ENCODE measurements at regions not wholly inside any gene's neighbourhood (a gene's known extent, or its start where the extent isn't known, plus 50 kb on each side); places are given as distances from the start of the nearest gene placed in this dataset.

DNA sequence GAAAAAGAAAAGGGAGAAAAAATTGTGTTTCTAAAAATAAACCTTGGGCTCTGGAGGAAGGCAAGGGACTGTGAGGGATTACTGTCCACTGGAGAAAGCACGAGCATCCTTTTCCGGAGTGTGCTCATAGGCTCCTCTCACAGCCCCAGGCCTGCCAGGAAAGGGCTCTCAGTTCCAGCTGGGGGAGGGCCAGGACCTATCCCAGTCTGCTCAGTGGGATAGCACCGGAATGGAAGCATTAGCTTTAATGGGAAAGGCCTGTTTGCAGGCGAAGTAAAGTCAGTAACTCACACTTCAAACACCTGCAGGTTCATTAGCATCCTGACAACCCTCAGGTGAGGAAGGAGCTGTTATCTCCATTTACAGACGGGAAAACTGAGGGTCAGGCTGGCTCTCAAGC, 113.9 kb upstream of the USP24 start:
- DNase-seq (ENCODE audit: low read depth), result no peak

DNA sequence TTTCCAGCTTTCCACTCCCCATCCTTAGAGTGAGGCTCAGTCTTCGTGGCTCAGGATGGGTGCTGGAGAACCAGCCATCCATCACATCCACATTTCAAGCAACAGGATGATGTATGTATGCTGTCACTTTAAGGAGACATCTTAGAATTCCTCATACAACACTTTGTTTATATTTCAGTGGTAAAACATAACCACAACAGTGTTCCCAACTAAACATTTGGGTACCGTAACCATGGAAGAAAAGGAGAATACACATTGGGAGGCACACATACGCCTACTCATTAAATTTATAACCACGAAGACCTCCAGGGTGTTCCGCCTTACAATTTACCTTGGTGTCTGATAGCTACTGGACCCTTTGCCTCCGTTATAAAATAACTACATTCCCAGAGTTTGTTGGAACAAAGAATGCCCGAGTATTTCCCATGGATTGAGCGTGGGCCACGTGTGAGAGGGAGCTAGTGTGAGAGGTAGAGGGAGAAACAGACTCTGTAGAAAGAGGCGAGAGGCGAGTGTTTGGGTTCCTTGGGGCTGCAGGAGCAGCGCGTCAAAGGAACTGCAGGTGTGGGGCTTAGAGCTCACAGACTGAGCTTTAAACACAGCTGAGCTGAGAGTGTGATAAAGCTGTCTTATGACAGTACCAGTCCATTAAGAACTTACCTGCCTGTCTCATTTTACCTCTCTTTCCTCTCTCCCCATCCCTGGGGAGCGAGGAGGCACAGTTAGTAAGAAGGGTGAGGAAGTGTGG, 111.5 kb upstream of the USP24 start:
- DNase-seq (ENCODE audit: low read depth), result no peak

DNA sequence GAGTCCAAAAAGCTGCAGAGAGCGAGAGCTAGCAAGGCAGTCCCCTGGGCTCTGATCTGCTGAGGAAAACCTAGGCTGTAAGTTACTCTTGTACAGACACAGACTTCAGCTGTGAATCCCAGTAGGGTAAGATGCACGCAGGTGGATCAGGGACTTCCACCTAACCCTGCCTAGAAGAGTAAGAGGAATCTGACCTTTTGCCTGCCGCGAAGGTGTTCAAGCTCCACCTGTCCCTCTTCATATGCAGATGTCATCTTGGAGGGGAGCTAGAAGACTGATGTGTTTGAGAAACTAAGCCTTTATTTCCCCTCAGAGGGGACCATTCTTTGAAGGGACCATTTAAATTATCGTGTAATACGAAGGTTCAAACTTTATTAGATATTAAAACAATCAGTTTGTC, 108.6 kb upstream of the USP24 start:
- no peak for DNase-seq (ENCODE audit: low read depth)

DNA sequence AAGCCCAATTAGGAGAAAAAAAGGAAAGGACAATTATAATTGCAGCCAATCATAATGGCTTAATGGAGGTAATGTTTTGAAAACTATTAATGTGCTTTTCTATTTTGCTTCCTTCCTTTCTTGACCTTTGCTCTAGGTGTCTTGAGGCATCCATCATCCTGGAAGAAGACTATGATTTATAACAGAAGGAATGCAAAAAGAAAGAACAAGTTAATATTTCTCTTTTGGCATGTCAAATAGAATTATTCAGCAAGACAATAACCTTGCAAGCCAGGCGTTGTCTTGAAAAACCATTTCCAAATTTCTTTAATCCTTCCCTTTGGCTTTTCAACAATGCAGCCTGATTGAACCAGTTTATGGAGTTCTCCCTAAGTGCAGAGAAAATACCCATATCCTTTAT, 107.7 kb upstream of the USP24 start:
- DNase-seq (ENCODE audit: low read depth), result no peak

DNA sequence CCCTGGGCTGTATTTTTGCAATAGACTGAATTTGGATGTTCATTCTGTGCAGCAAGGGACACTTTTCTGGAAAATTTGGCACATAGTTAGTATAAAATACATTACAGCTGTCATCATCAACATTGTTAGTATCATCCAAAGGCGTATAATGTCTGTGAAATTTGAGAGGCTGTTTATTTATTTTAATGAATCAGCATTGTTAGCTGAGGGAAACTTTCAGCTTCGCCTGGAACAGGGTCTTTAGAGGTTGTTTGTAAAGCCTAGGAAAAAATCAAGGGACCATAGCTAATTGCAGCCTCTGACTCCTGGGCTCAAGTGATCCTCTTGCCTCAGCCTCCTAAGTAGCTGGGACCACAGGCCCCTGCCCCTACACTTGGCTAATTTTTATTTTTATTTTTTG, 106.8 kb upstream of the USP24 start:
- DNase-seq (ENCODE audit: low read depth), result no peak

DNA sequence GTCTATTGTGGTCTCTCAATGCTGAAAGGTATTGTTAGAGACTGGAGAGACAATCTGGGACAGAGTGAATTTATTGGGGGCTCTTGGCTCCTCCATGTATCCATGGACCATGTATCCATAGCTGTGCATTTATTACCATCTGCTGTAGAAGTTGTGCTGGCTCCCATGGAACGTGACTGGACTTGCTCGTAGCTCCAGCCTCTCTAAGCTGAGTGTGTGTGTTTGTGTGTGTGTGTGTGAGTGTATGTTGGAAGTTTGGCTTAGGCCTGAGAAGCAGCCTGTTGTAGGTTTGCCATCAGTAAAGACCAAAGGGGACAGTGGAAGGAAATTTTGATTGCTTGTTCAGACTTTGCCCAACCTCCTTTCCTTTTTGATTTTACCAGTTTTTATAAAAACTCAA, 105.7 kb upstream of the USP24 start:
- DNase-seq (ENCODE audit: low read depth), result no peak

DNA sequence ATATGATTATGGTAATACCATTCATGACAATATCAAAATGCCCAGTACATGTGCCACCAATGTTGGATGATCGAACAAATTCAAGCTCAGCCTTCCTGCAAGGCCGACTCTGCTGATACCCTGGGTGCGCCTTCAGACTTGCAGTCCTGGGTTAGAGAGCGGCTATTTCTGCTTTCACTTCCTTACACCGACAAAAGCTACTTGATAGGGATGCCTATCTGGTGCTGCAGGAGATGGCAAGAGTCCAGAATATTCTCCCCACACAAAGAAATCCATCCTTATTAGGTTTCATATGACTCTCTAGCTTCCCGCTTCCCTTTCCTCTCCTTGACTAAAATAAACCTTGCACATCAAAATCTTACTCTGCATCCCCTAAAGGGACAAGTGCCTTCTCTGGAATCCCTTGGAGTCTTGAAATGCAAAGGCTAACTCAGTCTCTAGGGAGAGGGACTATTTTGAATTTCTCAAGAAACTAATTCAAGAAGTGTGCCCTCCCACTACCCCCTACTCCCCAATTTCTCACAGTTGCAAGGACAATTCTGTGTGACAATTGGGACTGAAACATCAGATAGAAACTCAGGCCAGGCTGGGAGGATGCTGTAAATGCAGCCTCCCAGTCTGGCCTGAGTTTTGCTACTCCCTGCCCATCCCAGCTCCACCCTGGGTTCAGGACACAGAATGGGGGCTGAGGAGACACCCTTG, 103.1 kb upstream of the USP24 start:
- DNase-seq (ENCODE audit: low read depth), result no peak

DNA sequence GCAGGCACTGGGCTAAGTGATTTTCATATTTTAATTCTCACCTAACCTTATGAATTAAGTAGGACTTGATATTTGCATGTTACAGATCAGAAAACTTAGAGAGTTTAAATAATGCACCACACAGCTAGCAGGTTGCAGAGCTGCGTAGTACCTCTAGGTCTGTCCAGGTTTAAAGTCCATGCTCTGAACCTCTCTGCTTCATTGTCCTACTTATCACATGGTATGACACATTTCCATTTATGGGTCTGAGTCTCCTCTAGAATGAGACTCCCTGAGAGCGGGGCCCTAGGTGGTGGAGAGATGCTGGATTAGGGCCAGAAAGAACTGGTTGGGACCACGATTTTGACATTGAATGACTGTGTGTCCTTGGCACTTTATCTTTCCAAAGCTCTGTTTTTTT, 102.5 kb upstream of the USP24 start:
- DNase-seq (ENCODE audit: low read depth), result no peak

DNA sequence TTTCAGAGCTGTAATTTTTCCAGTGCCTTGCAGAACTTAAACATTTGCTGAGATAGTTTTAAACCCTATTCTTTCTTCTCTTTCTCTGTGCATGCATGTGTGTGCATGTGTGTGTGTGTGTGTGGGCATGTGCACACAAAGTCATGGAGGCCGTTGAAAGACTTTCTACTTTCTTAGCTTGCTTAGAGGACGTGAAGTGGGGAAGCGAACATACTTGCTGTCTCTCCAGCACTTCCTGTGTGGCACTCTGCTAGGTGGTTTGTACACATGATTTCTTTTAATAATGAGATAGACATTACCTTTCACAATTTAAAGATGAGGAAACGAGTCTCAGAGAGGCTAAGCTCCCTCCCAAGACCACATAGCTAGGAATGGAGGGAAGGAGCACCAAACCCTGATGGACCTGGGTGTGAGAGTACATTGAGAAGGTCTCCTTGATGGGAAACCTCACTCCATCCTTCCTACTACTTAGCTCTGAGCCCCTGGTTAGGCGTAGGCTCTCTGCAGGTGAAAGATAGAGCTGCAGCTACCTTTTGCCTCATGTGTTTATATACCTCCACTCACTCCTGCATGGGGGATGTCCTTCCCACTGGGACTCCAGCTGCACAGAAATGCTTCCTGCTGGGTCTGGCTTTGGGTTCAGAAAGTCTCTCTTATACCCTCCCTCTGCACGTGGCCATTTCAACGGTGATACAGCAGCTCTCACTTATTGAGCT, 101.9 kb upstream of the USP24 start:
- no peak for DNase-seq (ENCODE audit: low read depth)

DNA sequence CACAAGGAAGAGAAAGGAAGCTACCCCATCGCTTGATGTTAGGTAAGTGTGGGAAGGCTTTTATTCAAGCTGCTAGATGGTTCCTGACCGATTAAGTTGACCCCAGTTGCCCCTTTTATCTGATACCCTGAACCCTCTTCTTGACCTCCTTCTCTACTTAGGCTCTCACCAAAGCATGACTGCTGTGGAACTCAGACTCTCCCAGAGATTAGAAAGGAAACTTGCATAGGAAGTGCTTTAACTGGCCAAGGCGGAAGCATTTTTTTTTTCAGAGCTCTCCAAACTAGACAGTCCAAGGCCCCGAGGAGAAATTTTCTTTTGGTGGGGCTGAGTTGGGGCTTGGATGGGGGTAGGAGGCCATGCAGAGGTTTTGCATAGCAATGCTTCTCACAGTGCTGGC, 101.3 kb upstream of the USP24 start:
- no peak for DNase-seq (ENCODE audit: low read depth)

DNA sequence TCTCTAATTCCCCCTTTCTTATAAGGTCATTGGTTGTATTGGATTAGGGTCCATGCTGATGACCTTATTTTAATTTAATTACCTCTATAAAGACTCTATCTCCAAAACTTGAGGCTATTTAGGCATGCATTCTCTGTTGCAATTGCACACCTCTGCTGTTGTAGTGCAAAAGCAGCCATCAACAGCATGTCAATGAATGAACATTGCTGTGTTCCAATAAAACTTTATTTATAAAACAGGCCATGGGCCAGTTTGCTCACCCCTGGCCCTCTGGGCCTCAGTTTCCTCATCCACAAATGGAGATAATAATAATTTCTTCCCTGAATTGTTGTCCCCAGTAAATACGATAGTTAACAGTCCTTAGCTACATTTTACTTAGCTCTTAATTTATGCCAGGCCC, 100.4 kb upstream of the USP24 start:
- DNase-seq (ENCODE audit: low read depth), result no peak

DNA sequence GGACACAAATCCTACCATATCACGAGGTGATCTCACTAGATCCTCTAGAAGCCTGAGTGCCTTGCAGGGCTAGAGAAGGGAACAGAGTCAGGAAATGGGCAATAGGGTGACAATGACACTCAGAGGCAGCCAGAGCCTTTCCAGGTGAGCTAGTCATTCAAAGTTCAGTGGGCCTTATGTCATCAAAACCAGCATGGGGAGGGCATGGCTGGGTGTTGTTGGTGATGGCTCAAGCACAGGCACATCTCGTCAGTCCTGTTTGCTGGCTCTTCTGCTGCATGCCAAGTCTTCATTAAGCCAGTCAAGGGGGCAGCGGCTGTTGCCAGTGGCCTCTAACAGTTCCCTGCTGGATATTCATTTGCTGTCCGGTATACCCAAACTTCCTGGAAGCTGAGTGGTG, 99.6 kb upstream of the USP24 start:
- DNase-seq (ENCODE audit: low read depth), result no peak

DNA sequence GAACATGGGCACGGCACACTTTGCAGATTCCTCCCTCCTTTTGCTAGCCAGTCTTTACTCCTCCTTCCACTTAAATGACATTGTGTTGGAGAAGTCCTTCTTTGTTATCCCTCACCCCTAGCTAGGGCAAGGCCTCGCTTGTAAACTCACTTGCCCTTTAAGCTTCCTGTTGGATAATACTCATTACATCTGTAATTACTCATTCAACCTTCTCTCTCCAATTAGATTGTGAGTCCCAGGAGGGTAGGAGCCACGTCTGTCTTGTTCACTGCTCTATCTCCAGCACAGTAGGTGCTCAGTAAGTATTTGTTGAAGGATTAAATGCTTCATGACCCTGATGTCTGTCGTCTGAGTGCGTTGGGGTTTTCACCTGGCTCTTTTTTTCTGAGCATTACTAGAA, 98.7 kb upstream of the USP24 start:
- no peak for DNase-seq (ENCODE audit: low read depth)

DNA sequence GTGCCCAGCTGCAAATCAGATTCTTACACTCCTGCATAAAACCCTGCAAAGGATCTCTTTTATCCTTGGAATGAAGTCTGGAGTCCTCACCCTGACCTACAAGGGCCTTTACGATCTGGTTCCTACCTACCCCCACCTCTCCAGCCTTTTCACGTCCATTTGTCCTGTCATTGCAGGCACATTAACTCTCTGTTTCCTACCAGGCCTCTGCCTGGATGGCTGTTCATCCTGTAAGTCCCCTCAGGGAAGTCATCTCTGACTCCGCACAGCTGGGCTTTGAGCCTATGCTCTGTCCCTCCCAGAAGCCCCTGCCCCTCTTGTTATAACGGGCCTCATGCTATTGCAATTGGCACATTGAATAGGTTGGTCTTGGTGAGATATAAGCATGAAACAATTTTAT, 96.8 kb upstream of the USP24 start:
- no peak for DNase-seq (ENCODE audit: low read depth)

DNA sequence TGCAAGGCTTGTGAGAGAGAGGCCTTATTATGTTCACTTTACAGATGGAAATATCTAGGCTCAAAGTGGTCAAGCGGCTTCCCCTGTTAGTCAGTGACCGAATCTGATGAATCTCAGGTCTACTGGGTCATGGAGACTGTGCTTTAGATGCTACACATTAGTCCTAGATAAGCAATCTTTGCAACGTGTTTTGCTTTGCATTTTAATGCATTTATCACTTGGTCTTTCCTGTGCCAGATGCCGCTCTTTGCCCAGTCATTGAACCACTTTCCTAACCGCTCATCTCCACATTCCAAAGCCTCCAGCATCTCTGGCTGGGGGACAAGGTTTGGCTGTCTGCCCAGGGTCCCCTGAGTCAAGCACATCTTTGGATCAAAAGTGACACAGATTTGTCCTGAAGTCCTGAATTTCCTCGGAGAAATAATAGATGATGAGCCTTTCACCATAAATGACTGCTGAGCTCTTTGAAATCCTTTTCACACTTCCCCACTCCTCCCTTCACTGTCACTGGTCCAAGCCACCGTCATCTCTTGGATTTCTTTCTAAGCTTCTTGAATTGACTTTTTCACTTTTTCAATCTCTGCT, 96.0 kb upstream of the USP24 start:
- DNase-seq (ENCODE audit: low read depth), result peak; percentile 28

DNA sequence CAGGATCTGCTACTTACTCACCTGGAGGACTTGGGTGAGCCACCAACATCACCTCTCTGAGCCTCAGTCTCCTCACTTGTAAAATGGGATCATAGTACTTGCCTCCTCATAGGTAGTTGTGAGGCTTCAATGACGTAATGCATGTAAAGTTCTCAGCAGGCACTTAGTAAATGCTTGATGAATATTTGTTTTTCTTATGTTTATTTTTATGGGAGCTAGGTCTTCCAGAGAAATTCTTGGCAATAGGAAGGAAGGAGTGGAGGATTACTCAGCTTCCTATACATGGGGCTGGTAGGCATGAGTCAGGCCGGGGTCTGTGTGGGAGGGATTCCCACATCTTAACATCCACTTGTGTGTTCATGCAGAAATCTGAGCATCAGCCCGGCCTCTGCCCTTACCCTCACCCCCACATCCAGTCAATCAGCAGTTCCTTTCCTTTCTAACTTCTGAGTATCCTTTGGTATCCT, 95.4 kb upstream of the USP24 start:
- peak; percentile 89 for DNase-seq (ENCODE audit: low read depth)

DNA sequence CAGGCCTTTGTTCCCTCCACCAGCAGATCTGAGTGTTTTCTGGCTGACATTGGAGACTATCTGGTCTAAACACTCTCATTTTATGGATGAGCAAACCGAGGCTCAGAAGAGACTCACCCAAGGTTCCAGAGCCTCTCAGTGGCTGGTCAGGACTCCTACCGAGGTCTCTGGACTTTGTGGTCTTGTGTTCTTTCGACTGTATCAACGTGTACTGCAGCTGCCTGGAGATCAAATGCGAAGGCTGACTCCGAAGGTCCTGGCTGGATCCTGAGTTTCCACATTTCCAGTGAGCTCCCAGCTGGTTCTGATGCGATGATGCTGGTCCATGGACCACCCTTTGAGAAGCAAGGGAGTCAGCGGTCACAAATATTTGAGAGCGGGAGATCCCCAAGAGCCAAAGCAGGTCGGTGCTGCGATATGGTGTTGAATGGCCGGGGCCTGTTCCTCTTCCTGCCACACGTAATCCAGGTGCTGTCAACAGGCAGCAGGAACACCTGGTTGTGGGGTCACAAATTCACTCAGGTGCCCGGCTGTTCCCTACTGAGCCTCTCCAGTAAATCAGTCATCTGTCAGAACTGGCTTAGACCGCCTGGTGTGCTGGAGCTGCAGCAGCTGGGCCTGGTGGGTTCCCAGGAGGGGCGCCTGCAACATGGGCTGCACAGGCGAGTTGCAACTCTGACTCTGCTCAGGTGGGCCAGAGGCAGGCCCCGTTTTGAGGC, 94.8 kb upstream of the USP24 start:
- no peak for DNase-seq (ENCODE audit: low read depth)

DNA sequence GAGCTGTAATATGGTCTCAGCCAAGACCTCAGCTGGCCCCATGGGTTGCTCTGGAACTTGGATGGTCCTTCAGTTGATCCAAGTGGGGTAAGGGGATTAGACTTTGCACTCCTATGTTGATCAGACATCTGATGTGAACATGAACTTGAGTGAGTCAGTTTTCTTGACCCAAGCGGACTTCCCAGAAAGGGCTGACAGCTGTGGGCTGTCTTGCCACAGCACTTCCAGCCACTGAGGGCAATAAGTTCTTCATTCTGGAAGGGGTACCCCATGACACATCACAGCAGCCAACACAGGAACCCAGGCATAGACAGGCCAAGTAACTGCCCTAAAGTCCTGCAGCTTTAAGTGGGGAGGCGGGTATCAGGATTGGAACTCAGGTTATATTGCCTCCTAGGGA, 93.9 kb upstream of the USP24 start:
- DNase-seq (ENCODE audit: low read depth), result no peak

DNA sequence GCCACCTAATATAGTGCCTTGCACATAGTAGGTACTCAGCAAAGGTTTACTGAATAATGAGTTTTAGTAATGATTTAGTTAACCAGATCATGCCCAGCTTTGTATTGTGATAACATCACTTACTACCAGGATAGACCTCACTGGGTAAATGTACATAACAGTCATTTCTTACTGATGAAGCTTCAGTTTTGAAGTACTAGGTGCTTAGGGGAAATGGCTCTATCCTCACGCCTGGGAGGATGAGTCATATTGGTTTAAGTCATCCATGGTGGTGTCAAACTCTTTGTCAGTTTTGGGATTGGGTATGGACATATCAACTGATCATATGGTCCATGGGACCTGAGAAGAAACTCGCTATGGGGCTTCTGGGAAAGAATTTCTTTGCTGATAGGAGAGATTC, 90.6 kb upstream of the USP24 start:
- DNase-seq (ENCODE audit: low read depth), result no peak

DNA sequence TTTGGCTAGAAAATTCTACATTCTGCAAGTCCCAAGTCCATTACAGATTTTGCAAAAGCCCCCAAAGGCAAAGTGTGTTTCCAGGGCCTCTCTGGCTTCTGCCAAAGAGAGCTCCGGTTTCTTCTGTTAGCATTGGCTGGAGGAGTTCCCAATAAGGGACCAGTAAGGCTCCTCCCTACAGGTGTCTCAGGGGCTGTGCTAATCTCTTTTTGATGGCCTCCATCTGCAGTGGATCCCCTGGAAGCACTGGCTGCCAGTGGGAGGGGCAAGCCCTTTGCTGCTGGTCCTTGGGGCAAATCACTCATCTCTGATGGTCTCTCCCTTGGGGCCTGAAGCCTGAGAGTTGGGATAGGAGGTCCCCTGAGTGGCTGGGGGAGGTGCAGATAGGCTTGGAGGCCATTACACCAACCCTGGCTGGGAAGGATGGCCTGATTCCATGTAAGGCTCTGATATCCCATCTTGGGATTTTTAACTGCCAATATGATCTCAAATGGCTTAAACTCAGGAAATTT, 89.1 kb upstream of the USP24 start:
- DNase-seq (ENCODE audit: low read depth), result no peak

DNA sequence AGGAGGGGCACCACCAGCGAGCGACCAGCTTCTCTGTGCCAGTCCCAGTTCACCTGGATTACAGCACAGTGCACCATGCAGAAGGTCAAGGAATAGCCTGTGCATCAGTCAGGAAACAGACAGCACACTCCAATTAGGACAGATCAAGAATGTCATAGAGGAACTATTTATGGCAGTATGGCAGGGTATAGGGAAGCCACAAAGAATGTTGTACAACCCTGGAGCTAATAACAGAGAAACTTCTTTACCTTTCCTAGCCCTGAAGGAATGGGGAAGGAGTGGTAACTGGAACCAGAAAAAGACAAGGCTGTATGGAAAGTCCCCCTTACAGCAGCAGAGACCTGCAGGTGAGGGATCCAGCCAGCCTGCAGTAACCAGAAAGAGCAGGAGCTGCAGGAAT, 87.8 kb upstream of the USP24 start:
- DNase-seq (ENCODE audit: low read depth), result no peak

DNA sequence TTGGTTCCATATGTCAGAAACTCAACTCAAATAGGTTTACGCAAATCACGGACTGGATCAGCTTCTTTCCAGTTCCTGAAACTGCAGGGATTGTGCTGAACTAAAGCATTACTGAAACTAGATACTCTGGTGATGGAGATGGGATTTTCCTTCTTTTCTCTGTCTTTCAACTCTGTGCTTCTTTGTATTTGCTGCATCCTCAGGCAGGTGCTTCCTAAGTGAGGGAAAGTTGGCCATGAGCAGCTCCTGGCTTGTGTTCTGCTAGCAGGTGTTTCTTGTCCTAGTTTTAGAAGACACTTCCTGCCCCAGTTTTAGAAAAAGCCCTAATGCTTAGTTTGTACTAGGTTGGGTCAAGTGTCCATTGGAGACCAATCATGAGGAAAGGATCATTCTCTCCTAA, 86.7 kb upstream of the USP24 start:
- no peak for DNase-seq (ENCODE audit: low read depth)
